ENCODE measurements at regions not wholly inside any gene's neighbourhood (a gene's known extent, or its start where the extent isn't known, plus 50 kb on each side); places are given as distances from the start of the nearest gene placed in this dataset.
"Not testable (repeated sequence)": the region's sequence is repeated elsewhere in the genome, so short reads cannot be mapped to it uniquely, and the experiment has no call there.

DNA sequence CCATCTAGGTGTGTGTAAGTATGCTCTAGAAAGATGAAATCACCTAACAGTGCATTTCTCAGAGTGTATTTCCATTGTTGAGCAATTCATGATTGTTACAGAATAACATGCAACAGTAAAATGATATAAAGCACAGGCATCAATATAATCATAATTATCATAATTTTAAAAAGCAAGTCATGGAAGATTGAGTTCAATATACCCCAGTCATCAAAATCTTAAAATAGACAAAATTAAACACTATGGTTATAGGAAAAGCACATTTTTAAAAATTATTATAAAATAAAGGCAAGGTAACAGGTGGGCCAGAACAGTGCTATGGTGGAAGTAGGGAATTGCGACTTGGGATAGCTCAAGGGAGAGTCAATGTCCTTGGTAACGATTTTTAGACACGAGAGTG lies 555.4 kb upstream of the VRK2 start:
- WGBS (ENCODE audit: low lambda C conversion rate), result 4% methylated on average over 3 of the region's 3 CpGs
- H3K9me3 ChIP-seq (ENCODE audit: low read length), result no peaks in the 10 kb centered on the region
- no peaks in the 10 kb centered on the region for H3K4me1 ChIP-seq (ENCODE audit: insufficient read depth, low read length)
- no TSS peak for BruUV-seq (replicated peaks)
- CTCF ChIA-PET (ENCODE audit: low intra/inter-chr PET ratio, low total read pairs), result no interaction called here
- no peak overlapping the region for H3K27ac ChIP-seq (ENCODE audit: extremely low read length, insufficient read depth, low read length)
- DNase-seq (ENCODE audit: low spot score) (no peak), ATAC-seq (no peak), FAIRE-seq (no peak)
- no peak for TF ChIP-seq SPEN (CRISPR knock-in tag; IDR thresholded peaks at IDR 0.05; ENCODE audit: low read depth)
- no peak for TF ChIP-seq GTF2F1 (IDR thresholded peaks at IDR 0.05; ENCODE audit: low read length)
- peak; percentile 5 to 51; a peak in 1 of 4 replicates for TF ChIP-seq MAFK (conservative IDR thresholded peaks at IDR 0.05 in 1 of 2, IDR thresholded peaks at IDR 0.05 in 1 of 2; ENCODE audit: low read length in 2 of 2)
- peak; percentile 51 for TF ChIP-seq MAFF (IDR thresholded peaks at IDR 0.05; ENCODE audit: low read depth, low read length)
- TF ChIP-seq ZNF558 (CRISPR knock-in tag; IDR thresholded peaks at IDR 0.05; ENCODE audit: borderline replicate concordance), result no peak
- H2AFZ ChIP-seq (ENCODE audit: low read length), result no peak overlapping the region
- H3K4me2 ChIP-seq (ENCODE audit: low read depth, low read length), result no peak overlapping the region
- no peak overlapping the region for H3K9ac ChIP-seq (ENCODE audit: insufficient read depth, low read depth, low read length)
- H3K36me3 ChIP-seq (replicated peaks in 1 of 2; ENCODE audit: control insufficient read depth in 1 of 2, insufficient read depth in 2 of 2, low read length in 2 of 2), result no peaks in the 10 kb centered on the region
- no peaks in the 10 kb centered on the region; a peak in 1 of 5 replicates for H3K27me3 ChIP-seq (ENCODE audit: control insufficient read depth in 1 of 2, insufficient read depth in 2 of 2, low read length in 2 of 2)
- intact Hi-C loops (cut with micrococcal nuclease; ENCODE audit: unreplicated experiment) (no loop called here), in situ Hi-C loops (cut with HindIII; ENCODE audit: extremely low pct_ligation_motif_present, low pct_unique_long_range_greater_than_20kb) (loop anchor here (10.0 kb wide), 1 partner anchor 116 kb away; no protein-coding TSS in a partner anchor)
- H3K79me2 ChIP-seq (ENCODE audit: insufficient read depth, low read length), result no peaks in the 10 kb centered on the region
- no peaks in the 10 kb centered on the region for H4K20me1 ChIP-seq (ENCODE audit: insufficient read depth, low read length)
- POLR2A ChIA-PET, result no interaction called here
- no peak overlapping the region for H3K4me3 ChIP-seq (replicated peaks in 1 of 3; ENCODE audit: insufficient read depth in 1 of 3, low read depth in 2 of 3, low read length in 3 of 3)

DNA sequence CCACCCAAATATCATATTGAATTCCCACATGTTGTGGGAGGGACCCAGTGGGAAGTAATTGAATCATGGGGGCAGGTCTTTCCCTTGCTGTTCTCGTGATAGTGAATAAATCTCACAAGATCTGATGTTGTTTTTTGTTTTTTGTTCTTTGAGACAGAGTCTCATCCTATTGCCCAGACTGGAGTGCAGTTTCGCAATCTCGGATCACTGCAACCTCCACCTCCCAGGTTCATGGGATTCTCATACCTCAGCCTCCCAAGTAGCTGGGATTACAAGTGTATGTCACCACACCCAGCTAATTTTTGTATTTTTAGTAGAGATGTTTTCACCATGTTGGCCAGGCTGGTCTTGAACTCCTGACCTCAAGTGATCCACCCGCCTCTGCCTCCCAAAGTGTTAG lies 552.6 kb upstream of the VRK2 start:
- H3K79me2 ChIP-seq (ENCODE audit: insufficient read depth, low read length); CTCF ChIA-PET (ENCODE audit: low intra/inter-chr PET ratio, low total read pairs); POLR2A ChIA-PET; H2AFZ ChIP-seq (ENCODE audit: low read length); H3K9me3 ChIP-seq (ENCODE audit: low read length); H3K27me3 ChIP-seq (ENCODE audit: control insufficient read depth in 1 of 2, insufficient read depth in 2 of 2, low read length in 2 of 2); H3K4me3 ChIP-seq (replicated peaks in 1 of 3; ENCODE audit: insufficient read depth in 1 of 3, low read depth in 2 of 3, low read length in 3 of 3); H3K27ac ChIP-seq (ENCODE audit: extremely low read length, insufficient read depth, low read length); H4K20me1 ChIP-seq (ENCODE audit: insufficient read depth, low read length); H3K36me3 ChIP-seq (replicated peaks in 1 of 2; ENCODE audit: control insufficient read depth in 1 of 2, insufficient read depth in 2 of 2, low read length in 2 of 2); DNase-seq (ENCODE audit: low spot score); H3K4me1 ChIP-seq (ENCODE audit: insufficient read depth, low read length); H3K4me2 ChIP-seq (ENCODE audit: low read depth, low read length); intact Hi-C loops (cut with micrococcal nuclease; ENCODE audit: unreplicated experiment); BruUV-seq (replicated peaks); H3K9ac ChIP-seq (ENCODE audit: insufficient read depth, low read depth, low read length); ATAC-seq; FAIRE-seq: not testable (repeated sequence)
- in situ Hi-C loops (cut with HindIII; ENCODE audit: extremely low pct_ligation_motif_present, low pct_unique_long_range_greater_than_20kb), result loop anchor here (10.0 kb wide), 1 partner anchor 119 kb away; no protein-coding TSS in a partner anchor
- peak; percentile 40; the same call in 1 of the 2 replicates for TF ChIP-seq CEBPB (IDR thresholded peaks at IDR 0.05; ENCODE audit: borderline replicate concordance, low read depth, low read length)
- 4% methylated on average over 4 of the region's 4 CpGs for WGBS (ENCODE audit: low lambda C conversion rate)
